ENCODE measurements at regions not wholly inside any gene's neighbourhood (a gene's known extent, or its start where the extent isn't known, plus 50 kb on each side); places are given as distances from the start of the nearest gene placed in this dataset.

DNA sequence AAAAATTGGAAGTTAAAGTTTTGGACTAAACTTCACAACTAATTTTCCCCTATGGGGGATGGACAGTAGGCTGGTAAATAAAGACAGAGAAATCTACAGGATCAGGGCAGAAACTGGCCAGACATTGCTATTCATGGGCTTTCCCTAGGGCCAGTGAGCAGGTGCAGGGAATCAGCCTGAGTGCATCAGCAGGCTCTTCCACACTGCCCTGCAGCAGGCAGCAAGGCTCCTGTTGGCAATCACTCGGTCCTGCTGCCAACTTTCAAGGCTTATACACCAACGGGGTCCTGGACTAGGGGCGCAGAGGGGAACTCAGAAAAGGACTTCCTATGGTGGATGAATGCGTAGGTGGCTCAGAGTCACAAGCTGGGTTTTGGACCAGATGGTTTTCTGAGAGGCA, 59.8 kb upstream of the NHSL1 start:
- TF ChIP-seq CEBPB (IDR thresholded peaks at IDR 0.05; ENCODE audit: low read depth) = no peak
- no peak for TF ChIP-seq EZH2phosphoT487 (IDR thresholded peaks at IDR 0.05; ENCODE audit: borderline replicate concordance)
- no peak for TF ChIP-seq ZNF274 (IDR thresholded peaks at IDR 0.05; ENCODE audit: low read depth, low read length)
- TF ChIP-seq, protein P1, sequence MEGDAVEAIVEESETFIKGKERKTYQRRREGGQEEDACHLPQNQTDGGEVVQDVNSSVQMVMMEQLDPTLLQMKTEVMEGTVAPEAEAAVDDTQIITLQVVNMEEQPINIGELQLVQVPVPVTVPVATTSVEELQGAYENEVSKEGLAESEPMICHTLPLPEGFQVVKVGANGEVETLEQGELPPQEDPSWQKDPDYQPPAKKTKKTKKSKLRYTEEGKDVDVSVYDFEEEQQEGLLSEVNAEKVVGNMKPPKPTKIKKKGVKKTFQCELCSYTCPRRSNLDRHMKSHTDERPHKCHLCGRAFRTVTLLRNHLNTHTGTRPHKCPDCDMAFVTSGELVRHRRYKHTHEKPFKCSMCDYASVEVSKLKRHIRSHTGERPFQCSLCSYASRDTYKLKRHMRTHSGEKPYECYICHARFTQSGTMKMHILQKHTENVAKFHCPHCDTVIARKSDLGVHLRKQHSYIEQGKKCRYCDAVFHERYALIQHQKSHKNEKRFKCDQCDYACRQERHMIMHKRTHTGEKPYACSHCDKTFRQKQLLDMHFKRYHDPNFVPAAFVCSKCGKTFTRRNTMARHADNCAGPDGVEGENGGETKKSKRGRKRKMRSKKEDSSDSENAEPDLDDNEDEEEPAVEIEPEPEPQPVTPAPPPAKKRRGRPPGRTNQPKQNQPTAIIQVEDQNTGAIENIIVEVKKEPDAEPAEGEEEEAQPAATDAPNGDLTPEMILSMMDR (IDR thresholded peaks at IDR 0.05 in 2 of 3, conservative IDR thresholded peaks at IDR 0.05 in 1 of 3; ENCODE audit: borderline replicate concordance in 1 of 3, insufficient read depth in 1 of 3, low read depth in 2 of 3, low read length in 2 of 3) = no peak
- TF ChIP-seq SIN3A (IDR thresholded peaks at IDR 0.05; ENCODE audit: low read depth) = no peak
- TF ChIP-seq POLR2A (IDR thresholded peaks at IDR 0.05; ENCODE audit: borderline replicate concordance, extremely low read depth, insufficient read depth, insufficient read length) = no peak
- TF ChIP-seq, protein P2, sequence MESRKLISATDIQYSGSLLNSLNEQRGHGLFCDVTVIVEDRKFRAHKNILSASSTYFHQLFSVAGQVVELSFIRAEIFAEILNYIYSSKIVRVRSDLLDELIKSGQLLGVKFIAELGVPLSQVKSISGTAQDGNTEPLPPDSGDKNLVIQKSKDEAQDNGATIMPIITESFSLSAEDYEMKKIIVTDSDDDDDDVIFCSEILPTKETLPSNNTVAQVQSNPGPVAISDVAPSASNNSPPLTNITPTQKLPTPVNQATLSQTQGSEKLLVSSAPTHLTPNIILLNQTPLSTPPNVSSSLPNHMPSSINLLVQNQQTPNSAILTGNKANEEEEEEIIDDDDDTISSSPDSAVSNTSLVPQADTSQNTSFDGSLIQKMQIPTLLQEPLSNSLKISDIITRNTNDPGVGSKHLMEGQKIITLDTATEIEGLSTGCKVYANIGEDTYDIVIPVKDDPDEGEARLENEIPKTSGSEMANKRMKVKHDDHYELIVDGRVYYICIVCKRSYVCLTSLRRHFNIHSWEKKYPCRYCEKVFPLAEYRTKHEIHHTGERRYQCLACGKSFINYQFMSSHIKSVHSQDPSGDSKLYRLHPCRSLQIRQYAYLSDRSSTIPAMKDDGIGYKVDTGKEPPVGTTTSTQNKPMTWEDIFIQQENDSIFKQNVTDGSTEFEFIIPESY (IDR thresholded peaks at IDR 0.05; ENCODE audit: extremely low read depth, insufficient replicate concordance, low read length) = no peak
- no peak for TF ChIP-seq ZFX (IDR thresholded peaks at IDR 0.05)
- no peak for TF ChIP-seq JUND (IDR thresholded peaks at IDR 0.05)
- TF ChIP-seq EGR1 (IDR thresholded peaks at IDR 0.05; ENCODE audit: low read depth) = no peak
- TF ChIP-seq, protein P3, sequence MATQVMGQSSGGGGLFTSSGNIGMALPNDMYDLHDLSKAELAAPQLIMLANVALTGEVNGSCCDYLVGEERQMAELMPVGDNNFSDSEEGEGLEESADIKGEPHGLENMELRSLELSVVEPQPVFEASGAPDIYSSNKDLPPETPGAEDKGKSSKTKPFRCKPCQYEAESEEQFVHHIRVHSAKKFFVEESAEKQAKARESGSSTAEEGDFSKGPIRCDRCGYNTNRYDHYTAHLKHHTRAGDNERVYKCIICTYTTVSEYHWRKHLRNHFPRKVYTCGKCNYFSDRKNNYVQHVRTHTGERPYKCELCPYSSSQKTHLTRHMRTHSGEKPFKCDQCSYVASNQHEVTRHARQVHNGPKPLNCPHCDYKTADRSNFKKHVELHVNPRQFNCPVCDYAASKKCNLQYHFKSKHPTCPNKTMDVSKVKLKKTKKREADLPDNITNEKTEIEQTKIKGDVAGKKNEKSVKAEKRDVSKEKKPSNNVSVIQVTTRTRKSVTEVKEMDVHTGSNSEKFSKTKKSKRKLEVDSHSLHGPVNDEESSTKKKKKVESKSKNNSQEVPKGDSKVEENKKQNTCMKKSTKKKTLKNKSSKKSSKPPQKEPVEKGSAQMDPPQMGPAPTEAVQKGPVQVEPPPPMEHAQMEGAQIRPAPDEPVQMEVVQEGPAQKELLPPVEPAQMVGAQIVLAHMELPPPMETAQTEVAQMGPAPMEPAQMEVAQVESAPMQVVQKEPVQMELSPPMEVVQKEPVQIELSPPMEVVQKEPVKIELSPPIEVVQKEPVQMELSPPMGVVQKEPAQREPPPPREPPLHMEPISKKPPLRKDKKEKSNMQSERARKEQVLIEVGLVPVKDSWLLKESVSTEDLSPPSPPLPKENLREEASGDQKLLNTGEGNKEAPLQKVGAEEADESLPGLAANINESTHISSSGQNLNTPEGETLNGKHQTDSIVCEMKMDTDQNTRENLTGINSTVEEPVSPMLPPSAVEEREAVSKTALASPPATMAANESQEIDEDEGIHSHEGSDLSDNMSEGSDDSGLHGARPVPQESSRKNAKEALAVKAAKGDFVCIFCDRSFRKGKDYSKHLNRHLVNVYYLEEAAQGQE (IDR thresholded peaks at IDR 0.05; ENCODE audit: low read depth) = no peak
- TF ChIP-seq, protein P4, sequence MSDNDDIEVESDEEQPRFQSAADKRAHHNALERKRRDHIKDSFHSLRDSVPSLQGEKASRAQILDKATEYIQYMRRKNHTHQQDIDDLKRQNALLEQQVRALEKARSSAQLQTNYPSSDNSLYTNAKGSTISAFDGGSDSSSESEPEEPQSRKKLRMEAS (IDR thresholded peaks at IDR 0.05) = no peak
- no peak for TF ChIP-seq EZH2 (IDR thresholded peaks at IDR 0.05)
- TF ChIP-seq TCF7L2 (IDR thresholded peaks at IDR 0.05; ENCODE audit: borderline replicate concordance, extremely low read depth, insufficient read depth, insufficient read length) = no peak
